A204.1 (cell line): ENCODE measurements at regions not wholly inside any gene's neighbourhood (a gene's known extent, or its start where the extent isn't known, plus 50 kb on each side); places are given as distances from the start of the nearest gene placed in this dataset.

Experiments
- FAIRE-seq: peaks from 2 replicates; lab custom pipeline; 2012; peaks lifted over from hg19 to GRCh38; lab: Jason Lieb, UNC

DNA sequence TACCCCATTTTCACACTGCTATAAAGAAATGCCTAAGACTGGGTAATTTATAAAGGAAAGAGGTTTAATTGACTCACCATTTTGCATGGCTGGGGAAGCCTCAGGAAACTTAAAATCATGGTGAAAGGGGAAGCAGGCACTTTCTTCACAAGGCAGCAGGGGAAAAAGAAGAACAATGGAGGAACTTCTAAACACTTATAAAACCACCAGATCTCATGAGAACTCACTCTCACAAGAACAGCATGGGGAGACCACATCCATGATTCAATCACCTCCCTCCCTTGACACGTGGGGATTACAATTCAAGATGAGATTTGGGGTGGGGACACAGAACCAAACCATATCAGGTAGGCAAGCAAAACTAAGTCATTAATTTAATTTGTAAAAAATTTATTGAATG lies 343.2 kb downstream of the FRK start:
- FAIRE-seq, result no peak

DNA sequence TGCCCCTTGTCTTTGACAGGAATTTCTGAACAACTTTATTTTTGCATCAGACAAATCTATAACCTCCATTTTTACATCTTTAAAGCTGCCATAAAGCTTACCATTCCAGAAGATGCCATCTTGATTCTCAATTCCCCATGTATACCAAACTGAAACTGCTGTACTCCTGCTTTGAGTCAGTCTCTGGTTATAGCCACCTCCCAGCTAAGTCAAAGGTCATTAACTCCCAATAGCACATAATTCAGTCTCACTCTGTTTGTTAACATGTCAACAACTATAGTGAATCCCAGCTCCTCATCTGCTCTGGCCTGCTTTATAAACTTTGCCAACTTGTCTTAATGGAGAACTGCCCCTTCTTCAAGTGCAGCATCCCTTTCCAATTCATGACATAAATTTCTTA lies 343.6 kb downstream of the FRK start:
- FAIRE-seq, result no peak

DNA sequence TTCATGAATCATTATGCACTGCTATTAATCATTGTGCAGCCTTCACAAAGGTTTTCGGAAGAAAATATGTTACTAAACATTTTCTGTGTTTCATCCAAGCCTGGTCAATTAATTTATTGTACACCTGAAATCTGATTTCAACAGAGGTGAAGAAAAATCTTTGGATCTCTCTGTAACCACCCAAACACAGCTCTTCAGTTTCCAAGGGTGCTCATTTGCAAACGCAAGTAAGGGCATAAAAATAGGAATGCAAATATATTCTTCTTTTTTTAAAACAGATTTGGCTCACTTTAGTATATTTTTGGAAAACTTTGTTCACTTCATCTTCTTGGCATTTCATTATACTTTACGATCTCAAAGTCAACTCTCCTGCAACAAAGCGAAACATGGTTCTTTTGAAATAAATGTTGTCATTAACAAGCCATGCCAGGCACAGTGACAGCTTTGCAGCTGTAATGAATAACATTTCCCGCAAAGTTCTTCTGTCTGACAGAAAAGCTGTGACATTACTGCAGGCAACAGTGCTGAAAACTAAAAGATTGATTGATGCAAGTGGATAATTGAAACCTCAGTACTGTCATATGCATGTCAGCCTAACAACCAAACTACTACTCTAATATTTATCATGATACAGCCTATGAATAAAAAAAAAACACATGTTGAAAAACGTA lies 348.3 kb downstream of the FRK start:
- no peak for FAIRE-seq

DNA sequence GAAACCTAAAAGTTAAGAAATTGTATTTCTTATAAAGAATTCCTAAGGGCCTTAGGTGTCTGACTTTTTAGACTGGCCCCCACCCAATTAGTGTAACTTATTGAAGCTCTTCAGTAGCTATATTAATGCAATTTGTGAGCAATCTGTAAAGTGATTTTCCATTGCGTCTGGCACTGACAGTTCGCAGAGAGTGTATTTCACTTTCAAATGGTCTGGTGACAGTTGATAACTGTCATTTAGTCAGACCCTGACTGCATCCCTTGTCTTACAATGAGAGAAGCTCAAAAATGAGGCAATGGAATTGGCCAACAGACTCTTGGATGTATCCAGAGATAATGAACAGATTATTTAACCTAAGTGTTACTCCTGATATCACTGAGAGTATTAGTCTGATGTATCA lies 351.8 kb downstream of the FRK start:
- FAIRE-seq, result no peak

GRCh38 chr6:115706981-115707380 lies 353.7 kb downstream of the FRK start:
- FAIRE-seq, result no peak

DNA sequence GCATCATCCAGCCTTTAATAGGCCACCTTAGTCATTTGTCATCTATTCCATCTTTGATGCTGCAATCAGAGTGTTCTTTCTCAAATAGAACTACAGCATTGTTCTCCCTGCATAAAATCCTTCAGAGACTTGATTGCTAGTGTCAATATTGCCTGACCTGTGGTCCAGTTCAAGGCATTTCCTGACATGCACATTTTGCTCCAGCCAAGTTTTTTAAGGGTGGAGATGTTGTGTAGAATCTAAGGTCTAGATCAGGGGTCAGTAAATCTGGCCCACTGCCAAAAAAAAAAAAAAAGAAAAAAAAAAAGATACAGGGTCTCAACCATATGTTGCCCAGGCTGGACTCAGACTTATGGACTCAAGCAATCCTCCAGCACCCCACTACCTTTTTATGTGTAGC lies 354.4 kb downstream of the FRK start:
- FAIRE-seq, result no peak

DNA sequence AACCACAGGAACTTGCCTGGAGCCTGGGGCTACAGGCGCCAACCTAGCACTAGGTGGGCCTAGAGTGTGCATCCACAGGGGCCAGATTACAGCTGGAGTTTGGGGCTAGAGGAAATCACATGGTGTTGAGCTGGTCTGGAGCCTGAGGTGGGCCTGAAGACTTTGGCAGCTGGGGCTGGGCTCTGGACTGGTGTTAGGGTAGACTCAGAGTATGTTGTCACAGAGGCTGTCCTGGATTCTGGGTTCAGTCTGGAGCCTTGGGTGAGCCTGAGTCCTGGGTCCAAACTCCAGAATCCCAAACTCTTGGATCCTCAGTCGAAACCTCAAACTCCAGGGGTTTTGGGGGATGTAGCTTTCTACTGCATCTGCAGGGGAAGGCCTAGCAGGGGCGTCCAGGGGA lies 356.7 kb downstream of the FRK start:
- FAIRE-seq, result no peak

- FAIRE-seq, result no peak
These were observed 369.3 kb downstream of the FRK start for GRCh38 chr6:115691433-115691832.

GRCh38 chr6:115690854-115691253 lies 369.8 kb downstream of the FRK start:
- no peak for FAIRE-seq

GRCh38 chr6:115681978-115682775 lies 378.5 kb downstream of the FRK start:
- no peak for FAIRE-seq

DNA sequence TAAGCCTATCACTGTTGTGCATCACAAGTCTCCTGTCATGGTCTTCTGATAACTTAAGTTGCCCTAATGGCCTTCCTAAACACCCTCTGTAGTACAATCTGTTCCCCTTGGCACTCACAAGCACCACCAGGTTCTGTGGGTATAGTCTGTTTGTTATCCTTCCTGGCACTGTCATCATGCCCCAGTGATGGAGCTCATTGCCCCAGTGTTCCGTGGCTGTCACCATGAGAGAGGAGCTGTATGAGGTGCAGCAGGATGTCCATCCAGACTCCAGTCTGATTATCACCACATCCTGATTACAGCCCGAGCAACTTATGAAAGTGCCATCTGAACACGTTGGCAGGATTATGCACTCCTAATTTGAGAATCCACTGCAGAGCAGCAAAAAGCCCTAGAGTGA lies 380.1 kb downstream of the FRK start:
- no peak for FAIRE-seq

DNA sequence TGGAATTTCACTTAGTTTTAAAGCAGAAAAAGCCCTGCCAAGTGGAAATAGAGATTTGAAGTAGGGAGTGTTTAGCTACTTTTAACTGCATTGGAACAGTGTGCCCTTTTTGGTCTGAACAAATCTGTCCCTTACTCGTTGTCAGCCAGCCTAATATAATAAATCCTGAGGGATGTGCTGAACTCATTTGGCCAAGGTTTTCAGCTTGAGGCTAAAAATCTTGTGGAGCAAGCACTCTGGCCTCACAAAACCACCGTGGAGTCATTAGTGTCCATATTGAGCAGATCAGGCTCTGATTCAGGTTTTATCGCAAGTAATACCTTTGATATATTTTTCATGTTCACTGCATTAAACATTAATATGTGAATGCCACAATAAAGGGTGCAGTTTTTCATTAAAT lies 383.5 kb downstream of the FRK start:
- FAIRE-seq, result no peak

DNA sequence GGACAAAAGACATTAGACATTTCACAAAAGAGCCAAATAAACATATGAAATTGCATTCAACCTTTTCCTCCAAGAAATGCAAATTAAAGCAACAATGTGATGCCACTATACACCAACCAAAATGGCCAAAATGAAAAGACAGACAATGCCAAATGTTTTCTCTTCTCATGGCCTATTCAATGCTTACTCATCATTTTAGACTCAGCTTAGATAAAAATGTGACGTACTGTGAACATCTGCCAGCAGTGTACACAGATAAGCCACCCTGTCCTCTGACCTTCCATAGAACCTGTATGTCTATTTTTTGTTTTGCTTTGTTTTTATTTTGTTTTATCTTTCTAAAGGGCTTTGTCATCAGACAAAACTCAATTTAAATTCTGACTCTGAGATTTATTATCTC lies 385.2 kb downstream of the FRK start:
- no peak for FAIRE-seq

- FAIRE-seq, result no peak
These were observed 391.9 kb downstream of the FRK start for GRCh38 chr6:115668781-115669180.

- FAIRE-seq, result no peak
These were observed 392.5 kb downstream of the FRK start for GRCh38 chr6:115668211-115668610.

DNA sequence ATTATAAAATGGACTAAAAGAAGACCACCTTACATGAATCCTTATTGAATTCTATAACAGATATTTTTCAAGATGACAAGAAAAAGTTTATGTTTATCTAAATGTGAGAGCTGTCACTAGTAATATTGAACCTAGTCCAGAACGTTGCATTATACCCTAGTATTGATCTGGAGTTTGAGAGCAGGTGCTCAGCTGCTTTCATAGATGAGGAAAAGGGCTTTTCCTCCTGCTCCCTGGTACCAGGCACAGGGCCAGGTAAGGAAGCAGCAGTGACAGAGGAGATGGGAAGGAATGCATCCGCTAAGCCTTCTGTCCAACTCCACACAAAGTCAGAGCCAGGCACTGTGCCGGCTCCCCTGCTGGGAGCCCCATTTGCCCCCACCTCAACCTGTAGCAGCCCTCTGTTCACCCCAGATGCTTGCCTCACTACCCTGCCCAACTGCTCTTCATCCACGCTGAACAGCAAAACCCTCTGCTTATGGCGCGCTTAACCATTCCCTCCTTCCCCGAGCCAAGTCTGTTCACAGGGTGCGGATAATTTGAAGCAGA lies 393.1 kb downstream of the FRK start:
- FAIRE-seq, result no peak

DNA sequence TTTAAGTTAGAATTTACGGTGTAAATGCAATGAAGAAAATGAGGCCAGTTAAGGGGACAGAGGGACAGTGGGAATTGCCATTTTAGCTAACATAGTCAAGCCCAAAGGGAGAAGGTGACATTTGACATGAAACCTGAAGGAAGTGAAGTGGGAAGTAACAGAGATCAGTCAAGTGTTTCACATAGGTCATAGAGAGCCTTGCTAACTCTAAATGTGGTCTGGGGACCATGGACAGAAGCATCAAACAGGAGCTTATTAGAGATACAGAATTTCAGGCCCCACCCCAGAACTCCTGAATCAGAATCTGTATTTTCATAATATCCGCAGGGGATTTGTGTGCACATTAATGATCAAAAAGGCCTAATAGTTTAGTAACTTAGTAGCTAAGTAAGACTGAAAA lies 393.7 kb downstream of the FRK start:
- FAIRE-seq, result no peak

- FAIRE-seq, result no peak
These were observed 395.4 kb downstream of the FRK start for GRCh38 chr6:115665310-115665709.

GRCh38 chr6:115663681-115664080 lies 397.0 kb downstream of the FRK start:
- no peak for FAIRE-seq

- FAIRE-seq, result no peak
These were observed 416.9 kb downstream of the FRK start for GRCh38 chr6:115643762-115644161.

DNA sequence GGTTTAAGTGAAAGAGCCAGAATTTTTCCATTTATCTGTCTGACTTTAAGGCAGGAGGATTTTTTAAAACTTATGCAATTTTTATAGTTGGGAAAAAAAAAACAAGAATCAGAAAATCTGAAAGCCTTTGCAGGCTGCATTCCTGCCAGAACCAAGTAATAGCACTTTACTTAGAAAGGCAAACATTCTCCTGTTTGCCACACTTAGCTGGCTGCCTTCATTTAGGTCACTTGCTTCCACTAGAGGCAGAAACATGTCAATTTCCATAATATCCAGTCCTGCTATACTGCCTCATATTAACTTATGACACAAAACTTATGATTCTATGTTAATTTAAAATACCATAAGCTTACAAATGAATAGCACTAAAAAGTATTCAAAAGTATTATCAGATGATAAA lies 425.8 kb downstream of the FRK start:
- no peak for FAIRE-seq

DNA sequence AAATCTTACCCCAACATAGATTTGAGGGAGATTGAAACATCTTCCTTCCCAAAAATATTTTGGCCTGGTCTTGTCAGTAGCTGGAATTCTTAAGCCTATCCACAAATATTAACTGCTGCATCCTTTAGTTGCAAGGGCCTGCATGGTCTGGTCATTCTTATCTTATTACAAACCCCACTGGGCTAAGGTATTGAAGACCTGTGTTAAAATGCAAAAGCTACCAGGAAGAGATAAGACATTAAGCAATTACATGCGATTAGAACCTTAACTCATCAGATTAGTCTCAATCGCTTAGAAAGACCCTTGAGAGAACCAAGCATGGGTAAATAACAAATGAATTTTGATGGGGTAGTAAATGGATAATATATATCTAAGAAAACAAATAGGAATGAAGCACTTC lies 426.6 kb downstream of the FRK start:
- no peak for FAIRE-seq

- no peak for FAIRE-seq
These were observed 429.7 kb downstream of the FRK start for GRCh38 chr6:115631028-115631427.
